GM12878 (cell line): ENCODE measurements at regions not wholly inside any gene's neighbourhood (a gene's known extent, or its start where the extent isn't known, plus 50 kb on each side); places are given as distances from the start of the nearest gene placed in this dataset.

ENCODE experiments used
- ATAC-seq: fragments of 200-7000 bp; cut with Tn5 transposase; 3 replicates; pipeline ENCODE4 v1.9.1; 2020; ENCODE audit warnings: mild to moderate bottlenecking, moderate library complexity
- BruUV-seq: library from RNA; stranded (reverse); fragments of 400-500 nt; replicated peaks from 2 replicates; lab custom pipeline; 2021; lab: Mats Ljungman, UMichigan
- CTCF ChIA-PET: fragments of 300-600 bp; sonication (Branson Sonifier 250); formaldehyde crosslinking; extraction: SDS; loops from one replicate; lab custom pipeline; 2021; ENCODE audit warnings: inconsistent platforms; lab: Yijun Ruan, JAX
- POLR2A ChIA-PET: fragments of 350-600 bp; formaldehyde crosslinking; extraction: SDS; loops from one replicate; lab custom pipeline; 2021; ENCODE audit warnings: inconsistent platforms; lab: Charles Lee
- RAD21 ChIA-PET: fragments of 300-600 bp; sonication (Branson Sonifier 250); formaldehyde crosslinking; loops from one replicate; lab custom pipeline; 2023; ENCODE audit warnings: antibody characterized with exemption; ENCODE audit not compliant: unreplicated experiment; lab: Charles Lee
- SMC1A ChIA-PET: fragments of 300-600 bp; sonication (Branson Sonifier 250); formaldehyde crosslinking; loops from one replicate; lab custom pipeline; 2023; ENCODE audit not compliant: unreplicated experiment, uncharacterized antibody; lab: Charles Lee
- DNase-seq: peaks from one replicate; pipeline ENCODE4 v3.0.0-alpha.2; 2011; ENCODE audit warnings: low read depth, low spot score
- FAIRE-seq: peaks from 3 replicates; lab custom pipeline; 2011; peaks lifted over from hg19 to GRCh38; lab: Jason Lieb, UNC
- H2AFZ ChIP-seq: 2 replicates; pipeline ENCODE4 v1.6.0; 2011; ENCODE audit warnings: low read depth, low read length, control low read depth; ENCODE audit not compliant: control insufficient read depth
- H3K27ac ChIP-seq: 2 replicates; pipeline ENCODE4 v1.5.1; 2011; ENCODE audit warnings: control low read depth; ENCODE audit not compliant: control insufficient read depth, insufficient read depth
- H3K27me3 ChIP-seq, 2 experiments: replicated peaks in 1 of 2; 2 replicates each; pipeline versions ENCODE4 v1.6.0 to v1.6.1; 2011; ENCODE audit warnings: low read length in 1 of 2; ENCODE audit not compliant: control insufficient read depth in 2 of 2, insufficient read depth in 2 of 2
- H3K36me3 ChIP-seq, 2 experiments: 2 replicates each; pipeline ENCODE4 v1.5.1; 2011; ENCODE audit warnings: low read length in 1 of 2; ENCODE audit not compliant: control insufficient read depth in 2 of 2, insufficient read depth in 2 of 2
- H3K4me1 ChIP-seq: 2 replicates; pipeline ENCODE4 v1.6.1; 2011; ENCODE audit warnings: mild to moderate bottlenecking, low read length, moderate library complexity, mixed read lengths; ENCODE audit not compliant: control insufficient read depth, insufficient read depth
- H3K4me2 ChIP-seq: 2 replicates; pipeline ENCODE4 v1.6.0; 2011; ENCODE audit warnings: control low read depth; ENCODE audit not compliant: control insufficient read depth, insufficient read depth
- H3K4me3 ChIP-seq: fragments of 200-600 bp; sonication (generic); 2 replicates; pipeline ENCODE4 v1.5.1; 2016
- H3K79me2 ChIP-seq: 2 replicates; pipeline ENCODE4 v1.6.0; 2011; ENCODE audit warnings: low read length; ENCODE audit not compliant: control insufficient read depth, insufficient read depth
- H3K9ac ChIP-seq: 2 replicates; pipeline ENCODE4 v1.8.0; 2011; ENCODE audit warnings: low read length, control low read depth, mixed read lengths; ENCODE audit not compliant: control insufficient read depth, insufficient read depth
- H3K9me3 ChIP-seq: replicated peaks from 3 replicates; pipeline ENCODE4 v1.5.1; 2011; ENCODE audit warnings: mild to moderate bottlenecking, low read length; ENCODE audit not compliant: control insufficient read depth, insufficient read depth
- H4K20me1 ChIP-seq: 2 replicates; pipeline ENCODE4 v1.6.0; 2011; ENCODE audit not compliant: control insufficient read depth, insufficient read depth
- ATF2 ChIP-seq: IDR thresholded peaks from 2 replicates; pipeline ENCODE4 v1.6.1; 2012; ENCODE audit warnings: low read length, inconsistent platforms
- BHLHE40 ChIP-seq, 2 experiments: fragments of 450-650 bp in 1 of 2; IDR thresholded peaks; 2 replicates each; pipeline ENCODE4 v1.6.1; 2011 to 2017; ENCODE audit warnings: low read depth in 2 of 2, borderline replicate concordance in 1 of 2, improper control_type of control experiment in 1 of 2, low read length in 1 of 2, mild to moderate bottlenecking in 1 of 2
- CHD1 ChIP-seq: IDR thresholded peaks from 2 replicates; pipeline ENCODE4 v1.6.1; 2012; ENCODE audit warnings: low read depth, low read length, improper control_type of control experiment
- EED ChIP-seq: sonication (generic); IDR thresholded peaks from 2 replicates; pipeline ENCODE4 v1.6.1; 2016; ENCODE audit warnings: antibody characterized with exemption, low read depth
- JUND ChIP-seq: IDR thresholded peaks from 2 replicates; pipeline ENCODE4 v1.6.1; 2012; ENCODE audit warnings: low read depth, mild to moderate bottlenecking, low read length, improper control_type of control experiment, moderate library complexity
- KLF5 ChIP-seq: fragments of 450-650 bp; IDR thresholded peaks from 2 replicates; pipeline ENCODE4 v1.6.1; 2014; ENCODE audit warnings: mild to moderate bottlenecking; ENCODE audit not compliant: partially characterized antibody
- MEF2A ChIP-seq: IDR thresholded peaks from 2 replicates; pipeline ENCODE4 v1.6.1; 2011; ENCODE audit warnings: low read depth, mild to moderate bottlenecking, low read length, moderate library complexity; ENCODE audit not compliant: insufficient read depth
- MTA2 ChIP-seq: fragments of 450-650 bp; IDR thresholded peaks from 2 replicates; pipeline ENCODE4 v1.6.1; 2016; ENCODE audit warnings: low read depth, mild to moderate bottlenecking, moderate library complexity
- NFYB ChIP-seq: IDR thresholded peaks from 2 replicates; pipeline ENCODE4 v1.6.1; 2011; ENCODE audit warnings: low read depth, mild to moderate bottlenecking, low read length, improper control_type of control experiment, moderate library complexity; ENCODE audit not compliant: insufficient read depth
- RUNX3 ChIP-seq: IDR thresholded peaks from 2 replicates; pipeline ENCODE4 v1.6.1; 2012; ENCODE audit warnings: low read length, inconsistent platforms
- WRNIP1 ChIP-seq: IDR thresholded peaks from 2 replicates; pipeline ENCODE4 v1.6.1; 2011; ENCODE audit warnings: low read depth, low read length, improper control_type of control experiment, borderline replicate concordance
- WGBS: methylation state at CpG from one replicate; pipeline ENCODE4 v1.1.6; 2016; ENCODE audit warnings: low lambda C conversion rate; ENCODE audit not compliant: insufficient replicate concordance, insufficient coverage; ENCODE audit errors: missing lambda C conversion rate; 5-methylcytosine and 5-hydroxymethylcytosine counted together
- in situ Hi-C: fragments of 300-500 bp; cut with MboI; formaldehyde crosslinking; loops from 9 replicates; pipeline ENCODE4 v1.14.3; 2018; ENCODE audit warnings: mixed read lengths
- intact Hi-C: fragments of 100-400 bp; cut with micrococcal nuclease; formaldehyde crosslinking; loops from one replicate; pipeline ENCODE4 v1.14.2; 2022; ENCODE audit not compliant: unreplicated experiment
- TF ChIP-seq, protein P1 (sequence below): IDR thresholded peaks from 2 replicates; pipeline ENCODE4 v1.6.1; 2011; ENCODE audit warnings: borderline replicate concordance, low read depth, mild to moderate bottlenecking, moderate library complexity, mixed read lengths, low read length; ENCODE audit not compliant: insufficient read depth; ENCODE audit errors: extremely low read length
- TF ChIP-seq, protein P2 (sequence below): IDR thresholded peaks from 2 replicates; pipeline ENCODE4 v1.6.1; 2012; ENCODE audit warnings: low read depth, low read length, improper control_type of control experiment

DNA sequence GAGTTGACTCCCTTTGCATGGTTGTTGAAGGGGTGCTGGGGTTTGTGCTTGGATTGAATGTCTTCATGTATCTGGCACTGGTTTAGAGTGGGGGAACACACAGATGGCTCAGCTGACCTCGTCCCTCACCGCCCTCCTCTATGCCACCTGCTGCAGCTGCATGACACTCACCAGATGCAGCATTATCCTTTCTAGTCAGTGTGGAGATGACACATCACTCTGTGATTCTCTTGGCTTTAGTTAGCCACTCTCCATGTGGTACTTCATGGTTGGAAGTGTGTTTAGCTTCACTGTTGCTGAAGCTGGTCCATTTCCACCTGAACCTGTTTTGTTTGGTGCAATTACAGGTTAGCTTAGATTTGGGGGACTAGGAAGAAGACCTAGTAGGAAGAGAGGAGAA is 56.3 kb upstream of the BMPER start:
- Histone ChIP-seq H3K36me3 (no peaks in the 10 kb centered on the region), H3K4me2 (no peak overlapping the region), H3K9me3 (no peaks in the 10 kb centered on the region), H3K27ac (no peak overlapping the region), H4K20me1 (no peaks in the 10 kb centered on the region), H3K4me3 (no peak overlapping the region), H3K79me2 (no peaks in the 10 kb centered on the region), H3K4me1 (no peaks in the 10 kb centered on the region), H3K27me3 (no peaks in the 10 kb centered on the region), H2AFZ (no peak overlapping the region), H3K9ac (no peak overlapping the region)
- no TSS peak for BruUV-seq
- CTCF ChIA-PET = no interaction called here
- SMC1A ChIA-PET = interaction anchor here (1.6 kb wide), 1 partner anchor 26 kb away, joined by 3 read pairs; no protein-coding TSS in a partner anchor
- in situ Hi-C loops (no loop called here), intact Hi-C loops (no loop called here)
- 4% methylated on average over 2 of the region's 2 CpGs for WGBS
- TF ChIP-seq EED = no peak
- TF ChIP-seq KLF5 = no peak
- no peak for TF ChIP-seq MTA2
- no peak for TF ChIP-seq JUND
- TF ChIP-seq, protein P1, sequence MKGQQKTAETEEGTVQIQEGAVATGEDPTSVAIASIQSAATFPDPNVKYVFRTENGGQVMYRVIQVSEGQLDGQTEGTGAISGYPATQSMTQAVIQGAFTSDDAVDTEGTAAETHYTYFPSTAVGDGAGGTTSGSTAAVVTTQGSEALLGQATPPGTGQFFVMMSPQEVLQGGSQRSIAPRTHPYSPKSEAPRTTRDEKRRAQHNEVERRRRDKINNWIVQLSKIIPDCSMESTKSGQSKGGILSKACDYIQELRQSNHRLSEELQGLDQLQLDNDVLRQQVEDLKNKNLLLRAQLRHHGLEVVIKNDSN = no peak
- no peak for TF ChIP-seq RUNX3
- TF ChIP-seq NFYB = no peak
- TF ChIP-seq WRNIP1 = no peak
- no peak for TF ChIP-seq MEF2A
- TF ChIP-seq ATF2 = no peak
- TF ChIP-seq, protein P2, sequence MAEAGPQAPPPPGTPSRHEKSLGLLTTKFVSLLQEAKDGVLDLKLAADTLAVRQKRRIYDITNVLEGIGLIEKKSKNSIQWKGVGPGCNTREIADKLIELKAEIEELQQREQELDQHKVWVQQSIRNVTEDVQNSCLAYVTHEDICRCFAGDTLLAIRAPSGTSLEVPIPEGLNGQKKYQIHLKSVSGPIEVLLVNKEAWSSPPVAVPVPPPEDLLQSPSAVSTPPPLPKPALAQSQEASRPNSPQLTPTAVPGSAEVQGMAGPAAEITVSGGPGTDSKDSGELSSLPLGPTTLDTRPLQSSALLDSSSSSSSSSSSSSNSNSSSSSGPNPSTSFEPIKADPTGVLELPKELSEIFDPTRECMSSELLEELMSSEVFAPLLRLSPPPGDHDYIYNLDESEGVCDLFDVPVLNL = no peak
- TF ChIP-seq BHLHE40 (IDR thresholded peaks at IDR 0.05; ENCODE audit: borderline replicate concordance in 1 of 2, low read depth in 2 of 2, low read length in 1 of 2) = no peak
- TF ChIP-seq CHD1 = no peak
- DNase-seq (no peak), FAIRE-seq (no peak), ATAC-seq (no peak)
- POLR2A ChIA-PET = no interaction called here
- RAD21 ChIA-PET = no interaction called here
